Inflammatory macrophage (primary cell): ENCODE measurements at regions not wholly inside any gene's neighbourhood (a gene's known extent, or its start where the extent isn't known, plus 50 kb on each side); places are given as distances from the start of the nearest gene placed in this dataset.
"Not testable (repeated sequence)": the region's sequence is repeated elsewhere in the genome, so short reads cannot be mapped to it uniquely, and the experiment has no call there.

Source experiments
- DNase-seq, 2 donors: peaks; one replicate each; pipeline ENCODE4 v3.0.0-alpha.2; 2020 to 2022

DNA sequence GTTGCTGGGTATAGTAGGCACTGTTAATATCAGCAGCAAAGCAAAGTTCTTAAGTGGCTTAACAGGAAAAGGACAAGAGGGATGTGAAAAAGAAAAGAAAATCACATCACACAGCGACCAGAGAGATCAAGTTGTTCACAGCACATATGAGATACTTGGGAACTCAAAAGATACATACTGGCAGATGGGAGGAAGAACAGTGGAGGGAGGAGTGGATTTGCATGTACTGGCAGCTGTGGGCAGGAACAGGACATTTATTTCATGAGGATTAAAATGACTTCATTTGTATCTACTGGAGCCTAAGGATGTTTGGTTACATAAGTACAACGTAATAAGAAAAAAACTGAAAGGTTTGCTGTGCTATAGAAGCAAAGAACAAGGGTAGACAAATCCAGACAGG, 136.5 kb upstream of the IFNG-AS1 start:
- DNase-seq: no peak

DNA sequence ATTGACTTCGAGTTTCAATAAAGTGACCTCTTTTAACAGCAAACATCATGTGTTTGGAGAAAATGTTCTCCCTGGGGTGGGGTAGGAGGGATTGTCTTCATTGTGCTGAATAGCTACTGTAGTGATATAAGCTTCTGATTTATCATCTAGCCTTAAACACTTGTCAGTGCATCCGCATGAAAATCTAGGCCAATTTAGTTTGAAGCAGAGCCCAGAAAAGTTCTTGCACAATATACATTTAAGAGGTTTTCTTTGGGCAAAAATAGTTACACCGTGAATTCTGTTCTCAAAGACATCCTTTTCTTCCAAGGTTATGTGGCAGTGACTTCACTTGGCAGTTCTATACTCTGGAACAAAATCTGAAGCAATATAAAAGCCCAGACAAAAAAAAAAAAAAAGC, 136.0 kb upstream of the IFNG-AS1 start:
- DNase-seq: no peak

DNA sequence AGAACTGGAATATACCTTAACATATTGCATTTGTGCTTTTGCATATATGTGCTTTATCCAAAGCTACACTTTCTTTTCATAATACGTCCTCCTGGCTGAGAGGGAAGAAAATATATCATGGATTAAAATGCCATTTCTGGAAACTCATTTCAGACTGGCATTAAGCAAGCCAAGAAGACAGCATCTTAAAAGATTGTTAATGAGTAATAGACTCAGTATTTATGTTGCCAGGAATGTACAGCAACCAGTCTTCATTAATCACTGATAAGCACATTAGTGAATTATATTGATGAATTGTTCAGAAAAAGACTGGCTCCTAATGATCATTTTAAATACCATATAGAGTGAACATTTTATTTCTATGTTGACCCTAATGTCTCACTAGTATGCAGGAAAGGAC, 134.9 kb upstream of the IFNG-AS1 start:
- no peak for DNase-seq

DNA sequence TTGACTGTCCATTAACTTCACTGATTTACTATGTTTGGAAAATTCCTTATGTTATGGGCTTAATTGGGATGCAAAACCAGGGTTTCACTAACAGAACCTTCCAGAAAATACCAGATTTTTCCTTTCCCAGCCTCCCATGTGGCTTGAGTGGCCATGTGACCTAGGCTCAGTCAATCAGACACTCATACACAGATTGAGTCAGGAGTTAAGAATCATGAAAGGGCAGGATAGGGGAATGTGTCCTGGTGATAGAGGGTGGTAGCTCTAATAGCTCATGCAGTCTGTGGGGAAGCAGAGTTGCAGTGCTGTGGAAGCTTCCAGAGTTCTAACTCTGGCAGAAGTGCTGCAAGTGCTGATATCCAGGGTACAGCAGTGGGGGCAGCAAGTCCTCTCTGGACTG, 134.1 kb upstream of the IFNG-AS1 start:
- no peak for DNase-seq

DNA sequence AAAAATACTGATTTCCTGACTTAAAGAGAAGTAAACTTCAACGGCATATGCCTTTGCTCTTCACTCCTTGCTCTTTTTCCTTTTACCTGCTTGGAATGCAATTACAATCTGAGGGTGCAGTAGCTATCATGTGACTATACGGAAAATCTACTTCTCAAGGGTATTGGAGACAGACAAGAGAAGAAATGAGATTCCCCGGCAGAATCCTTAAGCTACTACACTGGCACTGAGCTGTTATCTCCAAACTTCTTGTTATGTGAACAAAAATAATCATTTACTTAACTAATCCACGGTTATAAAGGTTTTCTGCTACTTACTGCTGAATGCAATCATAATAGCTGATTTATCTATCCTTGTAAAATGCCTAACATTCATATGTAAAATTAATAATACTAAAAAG, 118.0 kb upstream of the IFNG-AS1 start:
- DNase-seq: no peak

DNA sequence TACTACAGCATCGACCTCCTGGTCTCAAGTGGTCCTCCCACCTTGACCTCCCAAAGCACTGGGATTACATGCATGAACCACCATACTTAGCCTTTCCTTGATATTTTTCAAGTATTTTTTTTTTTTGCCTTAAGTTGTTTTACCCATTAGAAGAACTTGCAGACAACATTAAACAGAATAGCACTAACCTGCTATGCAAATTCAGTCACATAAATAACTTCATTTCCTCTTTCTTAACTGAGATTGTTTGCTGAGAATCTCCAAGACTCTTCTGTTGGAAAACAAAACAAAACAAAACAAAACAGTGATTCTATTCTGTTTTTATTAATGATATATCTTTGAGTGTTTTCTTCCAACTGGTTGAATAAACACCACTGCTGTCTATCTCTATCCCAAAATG, 115.9 kb upstream of the IFNG-AS1 start:
- no peak for DNase-seq

DNA sequence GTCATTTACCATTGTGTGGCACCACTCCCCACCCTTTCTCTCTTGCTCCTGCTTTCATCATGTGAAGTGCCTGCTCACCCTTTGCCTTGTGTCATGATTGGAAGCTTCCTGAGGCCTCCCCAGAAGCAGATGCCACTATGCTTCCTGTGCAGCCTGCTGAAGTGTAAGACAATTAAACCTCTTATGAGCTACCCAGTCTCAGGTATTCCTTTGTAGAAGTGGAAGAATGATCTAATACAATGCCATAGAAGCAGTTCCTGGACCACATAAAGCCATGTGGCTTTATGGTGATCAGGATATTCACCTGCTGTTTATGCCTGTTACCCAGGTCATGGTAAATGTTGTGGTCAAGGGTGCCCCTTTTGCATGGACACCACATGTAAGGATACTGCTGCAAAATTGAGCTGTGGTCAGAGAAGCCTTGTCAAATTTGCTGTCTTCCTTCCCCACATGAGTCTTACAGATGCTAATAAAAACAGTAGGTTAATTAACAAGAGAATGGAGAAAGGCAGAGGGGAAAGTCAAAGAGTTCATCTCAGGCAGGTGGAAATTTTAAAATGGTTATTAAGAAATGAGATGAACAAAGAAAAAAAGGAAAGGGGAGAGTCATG, 112.8 kb upstream of the IFNG-AS1 start:
- DNase-seq: no peak

DNA sequence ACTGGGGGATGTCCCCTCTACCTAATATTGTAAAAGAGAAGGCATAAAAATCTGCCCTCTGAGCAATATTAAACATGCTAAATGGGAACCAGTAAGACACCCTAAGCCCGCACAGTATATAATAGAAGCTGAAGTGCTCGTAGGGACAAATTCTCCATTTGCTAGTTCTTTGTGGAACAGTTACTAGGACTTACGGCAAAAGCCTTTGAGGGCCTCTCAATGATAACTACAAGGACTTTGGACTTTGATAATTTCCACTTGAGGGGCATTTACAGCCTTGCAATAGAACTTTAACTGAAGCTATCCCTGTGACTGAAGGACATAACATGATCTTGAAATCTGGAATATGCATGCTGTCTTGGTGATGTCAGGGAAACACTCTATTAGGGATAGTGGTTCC, 111.5 kb upstream of the IFNG-AS1 start:
- DNase-seq: no peak

DNA sequence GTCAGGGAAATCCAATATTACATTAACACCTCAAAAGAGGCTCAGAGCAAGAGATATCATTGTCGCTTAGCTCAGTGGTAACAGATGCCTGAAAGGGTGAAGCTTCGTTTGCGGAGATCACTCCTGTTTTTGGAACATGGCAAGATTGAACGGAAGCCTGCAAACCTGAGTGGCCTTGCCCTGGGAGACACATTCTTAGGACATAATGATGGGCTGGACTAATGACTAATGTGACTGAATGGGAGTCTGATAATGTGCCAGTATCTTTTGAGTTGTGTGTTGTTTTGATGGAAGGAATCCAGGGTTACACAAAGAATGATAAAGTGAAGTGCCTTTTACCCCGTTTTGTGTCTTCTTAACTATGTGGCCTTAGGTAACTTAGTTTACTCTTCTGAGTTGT, 109.3 kb upstream of the IFNG-AS1 start:
- no peak for DNase-seq

DNA sequence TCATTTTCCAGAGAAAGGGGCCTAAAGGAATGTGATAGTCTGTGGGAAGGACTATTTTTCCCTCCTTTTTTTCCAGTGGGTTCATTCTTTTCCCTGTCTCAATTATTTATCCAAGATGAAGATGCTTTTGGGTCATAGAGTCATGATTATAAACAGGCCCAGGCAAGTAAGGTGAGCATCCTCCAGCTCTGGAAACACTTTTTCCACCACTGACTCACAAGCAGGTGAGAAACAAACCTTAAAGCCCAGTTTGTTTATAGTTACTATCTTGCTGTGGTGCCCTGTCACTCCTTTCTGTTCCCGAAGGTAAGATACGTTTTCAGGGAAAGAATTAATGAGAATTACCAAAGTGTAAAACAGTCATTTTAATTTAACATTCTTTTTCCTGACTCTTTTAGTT, 107.7 kb upstream of the IFNG-AS1 start:
- no peak for DNase-seq

DNA sequence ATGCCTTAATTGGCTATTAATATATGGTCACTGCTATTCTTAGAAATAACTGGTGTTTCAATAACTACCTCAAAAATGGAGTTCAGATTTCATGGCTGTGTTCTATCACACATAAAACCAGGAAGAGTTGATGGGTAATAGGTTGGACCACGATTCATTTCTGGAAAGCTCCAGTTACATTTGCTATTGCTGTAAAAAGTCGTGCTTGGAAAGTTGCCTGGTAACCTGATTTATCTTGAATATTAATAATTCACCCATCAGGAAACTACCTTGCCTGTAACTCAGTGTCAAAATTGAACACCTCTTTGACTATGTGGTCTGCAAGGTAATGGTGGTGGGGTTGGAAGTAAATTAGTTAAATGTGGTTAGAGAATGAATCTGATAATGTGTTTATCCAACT, 104.7 kb upstream of the IFNG-AS1 start:
- no peak for DNase-seq

DNA sequence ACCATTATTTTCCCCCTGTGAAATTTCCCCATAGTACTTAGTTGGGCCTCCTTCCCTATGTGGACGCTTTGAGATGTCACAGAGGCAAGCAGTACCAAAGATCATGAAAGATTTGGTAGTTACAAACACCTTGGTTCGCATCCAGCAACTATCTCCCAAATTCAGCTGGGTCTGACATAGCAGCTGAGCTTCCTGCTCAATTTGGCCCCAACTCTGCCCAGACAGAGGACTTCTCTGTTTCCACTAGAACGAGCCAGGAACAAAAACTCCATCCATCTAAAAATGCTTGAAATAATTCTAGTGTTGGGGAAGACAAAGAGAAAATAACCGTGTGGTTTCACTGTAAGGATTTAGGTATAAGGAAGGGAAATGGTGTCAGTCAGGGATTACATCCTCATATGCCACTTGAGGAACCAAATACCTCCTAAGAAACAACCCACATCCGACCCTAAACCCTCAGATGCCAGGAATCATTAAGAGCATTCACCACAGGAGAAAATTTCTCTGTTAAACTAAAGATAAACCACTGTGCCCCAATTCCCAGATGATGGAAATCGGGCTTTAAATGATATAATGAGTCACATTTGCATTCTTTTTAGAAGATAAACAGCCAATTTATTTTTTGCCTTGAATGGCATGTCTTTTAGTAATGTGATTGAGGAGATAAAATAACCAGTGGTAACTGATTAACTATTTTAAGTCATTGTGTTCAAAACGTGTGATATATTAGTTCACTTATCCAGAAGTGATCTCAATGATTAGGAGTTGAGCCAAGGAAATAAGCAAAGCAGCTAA, 103.7 kb upstream of the IFNG-AS1 start:
- DNase-seq: no peak

DNA sequence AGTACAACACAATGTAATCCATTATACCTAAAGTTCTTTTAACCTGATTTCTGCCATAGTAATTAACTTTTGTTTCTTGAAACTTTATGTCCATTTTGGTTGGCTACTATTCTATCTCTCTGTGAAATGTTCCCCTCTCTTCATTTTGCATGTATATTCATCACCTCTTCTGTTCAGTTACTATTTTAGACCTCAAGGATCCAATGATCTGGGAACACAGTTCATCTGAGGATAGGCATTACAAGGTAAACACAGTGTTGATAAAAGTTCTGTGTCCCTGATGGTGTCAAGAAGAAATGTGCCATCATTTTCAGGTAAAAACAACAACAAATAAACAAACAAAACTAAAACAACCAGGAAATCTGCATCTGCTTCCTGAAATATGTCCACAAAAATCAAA, 102.2 kb upstream of the IFNG-AS1 start:
- no peak for DNase-seq

DNA sequence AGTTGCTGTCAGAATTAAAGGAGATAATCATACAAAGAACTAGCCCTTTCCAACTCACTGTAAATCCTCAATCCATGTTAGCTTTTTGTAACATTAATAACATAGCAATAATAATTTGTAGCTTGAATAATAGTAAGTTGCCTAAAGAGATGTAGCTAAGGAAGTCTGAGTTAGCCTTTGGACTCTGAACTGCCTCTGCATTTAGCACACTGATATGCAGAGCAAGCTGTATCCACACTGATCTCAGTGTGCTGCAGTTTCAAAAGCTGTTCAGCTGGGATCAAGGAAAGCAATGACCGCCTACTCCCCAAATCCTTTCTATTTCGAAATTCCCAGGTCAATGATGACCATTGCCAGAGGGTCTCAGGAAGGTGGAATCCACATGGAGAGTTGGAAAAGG, 99.3 kb upstream of the IFNG-AS1 start:
- no peak for DNase-seq

DNA sequence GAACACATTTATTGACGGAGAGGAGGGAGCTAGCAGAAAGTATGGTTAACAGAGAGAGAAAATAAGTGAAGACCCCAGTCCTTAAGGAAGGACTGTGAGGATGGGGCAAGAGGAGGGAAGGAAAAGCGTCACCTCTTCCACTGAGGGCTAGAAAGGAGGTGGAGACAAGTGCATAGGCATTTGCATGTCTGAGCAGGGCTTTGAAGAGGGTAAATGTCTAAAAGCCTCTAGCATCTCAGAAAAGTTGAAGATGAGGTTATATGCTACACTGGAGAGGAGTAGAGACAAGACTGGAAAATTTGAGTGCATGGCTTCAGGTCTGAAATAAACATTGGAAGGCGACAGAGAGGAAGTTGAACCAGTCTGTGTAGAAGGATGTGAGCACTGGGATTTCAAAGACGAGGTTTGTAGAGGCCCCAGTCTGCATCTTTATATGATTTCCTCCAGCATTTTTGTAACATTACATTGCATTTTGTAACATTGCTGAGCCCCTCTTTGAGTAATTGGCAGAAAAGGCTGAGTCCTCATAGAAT, 98.5 kb upstream of the IFNG-AS1 start:
- no peak for DNase-seq

DNA sequence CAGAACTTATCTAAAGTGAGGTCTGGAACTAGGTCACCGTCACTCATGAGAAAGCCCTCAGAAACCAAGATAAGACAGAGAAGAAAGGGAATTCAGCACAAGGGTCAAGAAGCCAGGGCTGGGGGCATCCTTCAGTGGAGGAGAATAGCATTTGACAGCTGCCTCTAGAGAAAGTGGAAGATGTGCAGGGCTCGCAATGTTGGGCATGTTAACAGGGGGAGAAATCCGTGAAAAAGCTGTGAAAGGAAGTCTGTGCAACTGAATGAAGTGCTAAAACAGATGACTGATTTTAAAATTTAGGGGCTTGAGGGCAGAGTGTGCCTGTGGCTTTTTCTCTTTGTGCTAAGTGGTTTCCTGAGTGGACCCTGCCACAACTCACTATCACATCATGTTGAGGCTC, 97.7 kb upstream of the IFNG-AS1 start:
- DNase-seq: no peak

DNA sequence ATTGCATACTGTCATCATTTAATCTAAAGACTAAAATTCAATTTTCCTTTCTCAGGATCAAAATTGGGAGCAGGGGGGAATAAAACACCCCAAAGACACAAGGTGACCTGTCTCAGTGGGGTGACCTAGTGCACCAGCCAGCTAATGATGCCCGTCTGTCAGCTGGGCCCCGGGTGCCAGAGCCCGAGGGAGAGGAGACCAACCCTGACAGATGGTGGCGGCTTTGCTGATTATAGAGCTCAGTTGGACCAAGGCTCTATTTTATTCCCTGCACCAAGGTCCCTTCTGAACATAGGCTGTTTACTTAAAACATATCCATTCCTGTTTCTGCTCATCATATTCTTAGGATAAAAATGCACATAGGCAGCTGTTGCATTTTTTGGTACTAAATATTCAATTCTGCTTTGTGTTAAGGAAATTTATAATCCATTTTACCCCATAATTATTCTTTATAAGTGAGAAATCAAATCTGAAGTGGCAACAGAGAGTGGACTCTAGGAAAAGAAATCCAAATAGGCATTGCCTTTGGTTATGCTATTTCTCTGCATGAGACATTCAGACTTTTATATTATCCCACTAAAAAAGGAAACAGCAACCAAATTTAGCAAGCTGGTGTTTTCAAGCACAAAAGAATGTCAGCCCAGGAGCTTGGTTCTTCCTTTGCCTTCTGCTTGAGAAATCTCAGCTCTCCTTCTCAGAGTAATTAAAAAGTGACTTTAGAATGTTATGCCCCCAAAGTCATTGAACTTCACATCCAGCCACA, 96.8 kb upstream of the IFNG-AS1 start:
- no peak for DNase-seq

DNA sequence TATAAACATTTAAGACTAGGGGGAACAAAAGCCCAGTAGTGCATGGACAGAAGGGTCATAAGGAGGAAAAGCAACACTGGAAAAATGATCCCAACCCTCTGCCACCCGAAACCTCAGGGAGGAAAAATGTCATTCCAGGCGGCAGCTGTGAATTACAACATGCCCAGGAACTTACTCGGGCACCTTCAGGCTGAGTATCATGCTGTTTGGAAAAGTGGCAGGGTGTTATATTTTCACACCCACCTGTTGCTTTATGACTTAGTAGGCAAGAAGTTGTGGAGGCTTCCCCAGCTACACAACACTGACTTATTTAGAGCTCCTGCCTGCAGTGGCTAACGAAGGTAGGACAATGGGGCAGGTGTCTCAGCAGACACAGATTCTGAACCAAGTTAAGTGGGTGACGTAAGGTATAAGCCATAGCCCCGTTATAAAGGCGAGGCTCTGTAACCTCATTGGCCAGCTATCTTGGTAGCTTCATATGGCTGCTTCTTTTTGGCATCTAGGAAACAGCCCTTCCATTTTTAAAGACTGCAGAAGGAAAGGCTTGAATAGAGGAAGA, 96.1 kb upstream of the IFNG-AS1 start:
- DNase-seq: no peak

DNA sequence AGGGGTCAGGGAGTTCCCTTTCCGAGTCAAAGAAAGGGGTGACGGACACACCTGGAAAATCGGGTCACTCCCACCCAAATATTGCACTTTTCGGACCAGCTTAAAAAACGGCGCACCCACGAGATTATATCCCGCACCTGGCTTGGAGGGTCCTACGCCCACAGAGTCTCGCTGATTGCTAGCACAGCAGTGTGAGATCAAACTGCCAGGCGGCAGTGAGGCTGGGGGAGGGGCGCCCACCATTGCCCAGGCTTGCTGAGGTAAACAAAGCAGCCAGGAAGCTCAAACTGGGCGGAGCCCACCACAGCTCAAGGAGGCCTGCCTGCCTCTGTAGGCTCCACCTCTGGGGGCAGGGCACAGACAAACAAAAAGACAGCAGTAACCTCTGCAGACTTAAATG, 88.8 kb upstream of the IFNG-AS1 start:
- DNase-seq: not testable (repeated sequence)

DNA sequence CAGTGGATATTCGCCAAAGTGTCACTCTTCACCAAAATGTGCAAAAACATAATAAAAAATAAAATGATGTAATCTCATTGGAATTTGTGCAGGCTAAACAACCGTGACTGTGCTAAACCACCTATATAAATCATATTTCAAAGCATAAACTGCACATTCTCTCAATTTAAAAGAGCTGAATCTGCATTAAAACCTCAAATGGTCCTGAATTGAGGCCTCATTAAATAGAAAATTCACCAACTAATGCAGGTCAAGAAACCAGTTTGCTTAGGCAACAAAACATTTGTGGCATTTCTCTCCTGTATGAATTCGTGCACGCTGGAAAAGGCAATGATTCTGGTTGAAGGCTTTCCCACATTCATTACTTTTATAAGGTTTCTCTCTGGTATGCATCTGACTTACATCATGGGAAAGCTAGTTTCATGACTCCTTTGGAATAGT, 80.1 kb upstream of the IFNG-AS1 start:
- no peak for DNase-seq

DNA sequence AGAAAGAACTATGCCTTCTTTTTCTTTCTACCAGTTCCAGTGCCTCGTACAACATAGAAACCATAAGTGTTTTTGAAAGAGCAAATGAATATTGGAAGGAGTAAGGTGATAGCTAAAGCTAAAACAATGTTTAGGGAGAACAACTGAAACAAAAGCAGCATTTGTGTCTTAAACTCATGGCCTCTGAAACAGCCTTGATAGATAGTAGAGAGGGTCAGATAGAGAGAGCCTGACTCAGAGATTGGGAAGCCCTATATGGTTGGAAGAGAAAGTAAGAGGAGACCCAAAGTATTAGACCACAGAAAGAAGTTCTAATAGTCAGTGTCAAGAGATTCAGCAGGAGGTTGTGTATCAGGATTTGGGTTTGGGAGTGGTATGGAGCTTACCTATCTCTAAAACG, 79.6 kb upstream of the IFNG-AS1 start:
- DNase-seq: no peak

DNA sequence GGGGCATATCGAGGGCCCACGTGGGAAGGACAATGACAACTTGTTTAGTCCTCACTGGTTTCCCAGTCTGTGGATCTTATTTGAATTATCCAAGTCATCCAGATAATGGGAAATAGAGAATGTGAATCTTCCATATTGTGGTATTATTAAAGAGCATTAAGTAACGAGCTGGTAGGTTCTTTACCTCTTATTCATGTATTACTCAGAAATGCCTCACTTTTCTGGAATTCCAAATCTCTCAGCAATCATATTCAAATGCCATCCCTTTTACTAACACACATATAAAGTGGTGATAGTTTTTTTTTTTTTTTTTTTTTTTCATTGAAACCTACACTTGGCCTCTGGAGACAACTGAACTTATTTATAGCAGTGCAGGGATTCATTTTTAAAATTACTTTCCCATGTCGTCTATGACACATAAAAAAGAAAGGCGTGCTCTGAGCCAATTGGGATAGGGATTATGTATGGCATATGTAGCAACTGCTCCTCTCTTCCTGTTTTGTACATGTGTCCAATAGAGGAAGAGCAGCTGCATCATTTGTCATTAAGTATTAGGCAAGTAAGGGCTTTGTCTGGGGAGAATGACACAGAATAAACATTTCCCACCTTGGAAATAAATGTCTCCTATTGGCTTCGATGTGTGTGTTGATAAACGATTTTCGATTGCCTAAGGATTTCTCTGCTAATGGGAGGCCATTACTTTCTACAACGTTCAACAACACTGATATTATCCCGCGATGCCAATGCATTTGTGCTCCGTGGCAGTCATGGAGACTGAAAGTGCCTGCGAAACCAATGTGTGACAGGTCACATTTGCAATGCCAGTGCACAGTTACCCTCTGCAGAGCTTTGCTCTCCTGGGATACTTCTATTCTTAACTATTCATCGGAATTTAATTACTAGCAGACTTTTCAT, 78.6 kb upstream of the IFNG-AS1 start:
- DNase-seq: peak in 1 of 2 donors; percentile 9
